HCT116 (cell line): ENCODE measurements at regions not wholly inside any gene's neighbourhood (a gene's known extent, or its start where the extent isn't known, plus 50 kb on each side); places are given as distances from the start of the nearest gene placed in this dataset.

Source experiments
- ATAC-seq: fragments of 200-7000 bp; cut with Tn5 transposase; 2 replicates; pipeline ENCODE4 v1.9.1; 2020; ENCODE audit warnings: mild to moderate bottlenecking, moderate library complexity
- BruUV-seq: library from RNA; stranded (reverse); fragments of 400-500 nt; replicated peaks from 2 replicates; lab custom pipeline; 2021; lab: Mats Ljungman, UMichigan
- CTCF ChIA-PET: fragments of 300-600 bp; sonication (Branson Sonifier 250); formaldehyde crosslinking; loops from one replicate; lab custom pipeline; 2021; ENCODE audit warnings: antibody characterized with exemption; lab: Charles Lee
- POLR2A ChIA-PET: fragments of 300-600, 350-600 bp; sonication (Branson Sonifier 250); formaldehyde crosslinking; loops from one replicate; lab custom pipeline; 2021; ENCODE audit warnings: antibody characterized with exemption; lab: Charles Lee
- RAD21 ChIA-PET, 2 experiments: fragments of 300-600 bp; sonication (Branson Sonifier 250); formaldehyde crosslinking; loops; one replicate each; lab custom pipeline; 2023; ENCODE audit warnings: low total read pairs in 2 of 2; ENCODE audit not compliant: uncharacterized antibody in 2 of 2, unreplicated experiment in 2 of 2, low non-redundant PET in 1 of 2; lab: Charles Lee
- DNase-seq: peaks from one replicate; pipeline ENCODE4 v3.0.0-alpha.2; 2010; ENCODE audit warnings: low read depth, low spot score
- H2AFZ ChIP-seq: fragments of 200-600 bp; shearing (Covaris generic), sonication (generic); 2 replicates; pipeline ENCODE4 v1.6.1; 2017; ENCODE audit warnings: low read depth, mixed run types, mixed read lengths, antibody characterized with exemption, low read length; ENCODE audit not compliant: poor library complexity, severe bottlenecking
- H3K27ac ChIP-seq: 2 replicates; pipeline ENCODE4 v1.5.1; 2012; ENCODE audit warnings: low read depth, low read length
- H3K27me3 ChIP-seq: fragments of 200-600 bp; sonication (generic); 2 replicates; pipeline ENCODE4 v1.6.1; 2016; ENCODE audit warnings: mixed run types, low read length, mixed read lengths; ENCODE audit not compliant: insufficient read depth
- H3K36me3 ChIP-seq, 2 experiments: fragments of 200-500 bp in 1 of 2; fragments of 200-600 bp in 1 of 2; sonication (Bioruptor generic) in 1 of 2; sonication (generic) in 1 of 2; 2 replicates each; pipeline versions ENCODE4 v1.5.1 to v1.6.1; 2014 to 2016; ENCODE audit warnings: low read length in 2 of 2, inconsistent platforms in 1 of 2, mixed read lengths in 1 of 2, mixed run types in 1 of 2; ENCODE audit not compliant: insufficient read depth in 2 of 2, control insufficient read depth in 1 of 2
- H3K4me1 ChIP-seq, 2 experiments: fragments of 200-600 bp in 1 of 2; sonication (generic) in 1 of 2; 2 replicates each; pipeline versions ENCODE4 v1.5.1 to v1.6.1; 2012 to 2017; ENCODE audit warnings: low read length in 2 of 2, inconsistent platforms in 1 of 2, mild to moderate bottlenecking in 1 of 2, mixed read lengths in 1 of 2, mixed run types in 1 of 2, moderate library complexity in 1 of 2; ENCODE audit not compliant: insufficient read depth in 2 of 2, control insufficient read depth in 1 of 2
- H3K4me2 ChIP-seq: fragments of 200-600 bp; sonication (generic); 2 replicates; pipeline ENCODE4 v1.6.1; 2017; ENCODE audit warnings: mixed run types, low read length, mixed read lengths
- H3K4me3 ChIP-seq, 2 experiments: fragments of 200-600 bp in 1 of 2; sonication (generic) in 1 of 2; replicated peaks in 1 of 2; 2 replicates each; pipeline ENCODE4 v1.5.1; 2011 to 2016; ENCODE audit warnings: low read length in 2 of 2, control low read depth in 1 of 2, low read depth in 1 of 2, mild to moderate bottlenecking in 1 of 2, mixed read lengths in 1 of 2, mixed run types in 1 of 2
- H3K79me2 ChIP-seq: fragments of 200-600 bp; sonication (generic); 2 replicates; pipeline ENCODE4 v1.6.1; 2017; ENCODE audit warnings: mild to moderate bottlenecking, mixed run types, low read length, moderate library complexity, mixed read lengths; ENCODE audit not compliant: insufficient read depth
- H3K9ac ChIP-seq: fragments of 200-600 bp; sonication (generic); 2 replicates; pipeline ENCODE4 v1.6.1; 2016; ENCODE audit warnings: low read length, mixed read lengths
- H3K9me2 ChIP-seq: fragments of 200-600 bp; sonication (generic), shearing (Covaris generic); 2 replicates; pipeline ENCODE4 v1.6.1; 2017; ENCODE audit warnings: mixed run types, mild to moderate bottlenecking, moderate library complexity; ENCODE audit not compliant: insufficient read depth
- H3K9me3 ChIP-seq, 2 experiments: fragments of 200-500 bp in 1 of 2; fragments of 200-600 bp in 1 of 2; sonication (Bioruptor generic) in 1 of 2; sonication (generic) in 1 of 2; 2 replicates each; pipeline ENCODE4 v1.6.1; 2014 to 2017; ENCODE audit warnings: low read length in 2 of 2, mixed read lengths in 2 of 2, inconsistent platforms in 1 of 2, low read depth in 1 of 2, mild to moderate bottlenecking in 1 of 2, mixed run types in 1 of 2, moderate library complexity in 1 of 2; ENCODE audit not compliant: control insufficient read depth in 1 of 2, insufficient read depth in 1 of 2
- H4K20me1 ChIP-seq: fragments of 200-600 bp; sonication (generic), shearing (Covaris generic); 2 replicates; pipeline ENCODE4 v1.6.1; 2017; ENCODE audit warnings: mixed run types, mild to moderate bottlenecking, moderate library complexity; ENCODE audit not compliant: insufficient read depth
- CBX3 ChIP-seq: IDR thresholded peaks from 2 replicates; pipeline ENCODE4 v1.6.1; 2012; ENCODE audit warnings: low read depth
- CEBPB ChIP-seq: IDR thresholded peaks from 2 replicates; pipeline ENCODE4 v1.6.1; 2012; ENCODE audit warnings: low read depth
- EGR1 ChIP-seq: IDR thresholded peaks from 2 replicates; pipeline ENCODE4 v1.6.1; 2012; ENCODE audit warnings: low read depth
- ELF1 ChIP-seq: IDR thresholded peaks from 2 replicates; pipeline ENCODE4 v1.6.1; 2012; ENCODE audit warnings: low read depth, borderline replicate concordance
- EZH2 ChIP-seq: fragments of 200-600 bp; sonication (generic); IDR thresholded peaks from 2 replicates; pipeline ENCODE4 v1.6.1; 2017; ENCODE audit warnings: antibody characterized with exemption, mixed run types
- FOSL1 ChIP-seq: IDR thresholded peaks from 2 replicates; pipeline ENCODE4 v1.6.1; 2012; ENCODE audit warnings: low read depth
- JUND ChIP-seq: IDR thresholded peaks from 2 replicates; pipeline ENCODE4 v1.6.1; 2012
- MAX ChIP-seq: IDR thresholded peaks from 2 replicates; pipeline ENCODE4 v1.6.1; 2012
- POLR2AphosphoS5 ChIP-seq: IDR thresholded peaks from 2 replicates; pipeline ENCODE4 v1.6.1; 2011; ENCODE audit warnings: mild to moderate bottlenecking, low read depth, low read length, moderate library complexity
- RAD21 ChIP-seq: IDR thresholded peaks from 2 replicates; pipeline ENCODE4 v1.6.1; 2012; ENCODE audit warnings: low read depth, mild to moderate bottlenecking
- SIN3A ChIP-seq: IDR thresholded peaks from 2 replicates; pipeline ENCODE4 v1.6.1; 2012; ENCODE audit warnings: low read depth
- SP1 ChIP-seq: IDR thresholded peaks from 2 replicates; pipeline ENCODE4 v1.6.1; 2012; ENCODE audit warnings: low read depth
- SRF ChIP-seq: IDR thresholded peaks from 2 replicates; pipeline ENCODE4 v1.6.1; 2012; ENCODE audit warnings: low read depth
- ZFX ChIP-seq: fragments of 450-650 bp; IDR thresholded peaks from 2 replicates; pipeline ENCODE4 v1.6.1; 2017
- intact Hi-C: fragments of 100-400 bp; cut with micrococcal nuclease; formaldehyde crosslinking; loops from 2 replicates; pipeline ENCODE4 v1.10.0; 2022
- TF ChIP-seq, protein P1 (sequence below), 3 experiments: fragments of 200-600 bp in 1 of 3; sonication (generic) in 1 of 3; IDR thresholded peaks in 2 of 3; conservative IDR thresholded peaks in 1 of 3; 2 replicates each; pipeline ENCODE4 v1.5.1; 2012 to 2017; ENCODE audit warnings: low read depth in 2 of 3, low read length in 2 of 3, antibody characterized with exemption in 1 of 3, borderline replicate concordance in 1 of 3, control low read depth in 1 of 3, mild to moderate bottlenecking in 1 of 3, mixed read lengths in 1 of 3, mixed run types in 1 of 3, moderate library complexity in 1 of 3; ENCODE audit not compliant: insufficient read depth in 1 of 3
- TF ChIP-seq, protein P2 (sequence below): IDR thresholded peaks from 2 replicates; pipeline ENCODE4 v1.6.1; 2012
- TF ChIP-seq, protein P3 (sequence below): IDR thresholded peaks from 2 replicates; pipeline ENCODE4 v1.6.1; 2012; ENCODE audit warnings: low read depth

DNA sequence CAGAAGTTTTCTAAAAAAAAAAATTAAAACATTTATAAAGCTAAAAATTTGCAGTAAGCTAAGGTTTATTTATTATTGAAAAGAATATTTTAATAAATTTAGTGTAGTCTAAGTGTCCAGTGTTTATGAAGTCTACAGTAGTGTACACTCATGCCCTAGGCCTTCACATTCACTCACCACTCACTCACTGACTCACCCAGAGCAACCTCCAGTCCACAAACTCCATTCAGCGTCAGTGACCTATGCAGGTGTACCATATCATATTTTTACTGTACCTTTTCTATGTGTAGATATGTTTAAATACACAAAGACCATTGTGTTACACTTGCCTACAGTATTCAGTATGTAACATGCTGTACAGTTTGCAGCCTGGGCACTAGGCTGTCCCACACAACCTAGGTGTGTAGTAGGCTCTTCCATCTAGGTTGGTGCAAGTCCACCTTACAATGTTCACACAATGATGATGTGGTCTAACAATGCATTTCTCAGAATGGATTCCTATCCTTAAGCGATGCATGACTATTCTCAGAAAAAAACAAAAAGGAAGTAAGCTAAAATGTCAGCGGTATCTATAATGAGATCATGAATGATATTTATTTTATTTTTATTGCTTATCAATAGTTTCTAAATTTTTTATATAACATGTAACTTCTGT is 336.7 kb downstream of the AGTPBP1 start:
- no peak overlapping the region for H3K27ac ChIP-seq
- RAD21 ChIA-PET, result no interaction called here
- no peak overlapping the region for H2AFZ ChIP-seq
- no peak overlapping the region for H3K9ac ChIP-seq
- TF ChIP-seq, protein P1, sequence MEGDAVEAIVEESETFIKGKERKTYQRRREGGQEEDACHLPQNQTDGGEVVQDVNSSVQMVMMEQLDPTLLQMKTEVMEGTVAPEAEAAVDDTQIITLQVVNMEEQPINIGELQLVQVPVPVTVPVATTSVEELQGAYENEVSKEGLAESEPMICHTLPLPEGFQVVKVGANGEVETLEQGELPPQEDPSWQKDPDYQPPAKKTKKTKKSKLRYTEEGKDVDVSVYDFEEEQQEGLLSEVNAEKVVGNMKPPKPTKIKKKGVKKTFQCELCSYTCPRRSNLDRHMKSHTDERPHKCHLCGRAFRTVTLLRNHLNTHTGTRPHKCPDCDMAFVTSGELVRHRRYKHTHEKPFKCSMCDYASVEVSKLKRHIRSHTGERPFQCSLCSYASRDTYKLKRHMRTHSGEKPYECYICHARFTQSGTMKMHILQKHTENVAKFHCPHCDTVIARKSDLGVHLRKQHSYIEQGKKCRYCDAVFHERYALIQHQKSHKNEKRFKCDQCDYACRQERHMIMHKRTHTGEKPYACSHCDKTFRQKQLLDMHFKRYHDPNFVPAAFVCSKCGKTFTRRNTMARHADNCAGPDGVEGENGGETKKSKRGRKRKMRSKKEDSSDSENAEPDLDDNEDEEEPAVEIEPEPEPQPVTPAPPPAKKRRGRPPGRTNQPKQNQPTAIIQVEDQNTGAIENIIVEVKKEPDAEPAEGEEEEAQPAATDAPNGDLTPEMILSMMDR (IDR thresholded peaks at IDR 0.05 in 2 of 3, conservative IDR thresholded peaks at IDR 0.05 in 1 of 3; ENCODE audit: borderline replicate concordance in 1 of 3, insufficient read depth in 1 of 3, low read depth in 2 of 3, low read length in 2 of 3), result no peak
- TF ChIP-seq FOSL1, result no peak
- H3K36me3 ChIP-seq, result no peaks in the 10 kb centered on the region
- no peaks in the 10 kb centered on the region for H3K79me2 ChIP-seq
- ATAC-seq (no peak), DNase-seq (no peak)
- H3K9me3 ChIP-seq, result no peaks in the 10 kb centered on the region
- peaks cover 0 to 7% of the 10 kb centered on the region in 2 experiments; a peak in 1 of 4 replicates for H3K4me1 ChIP-seq
- intact Hi-C loops, result no loop called here
- H3K4me3 ChIP-seq, result no peak overlapping the region
- H3K4me2 ChIP-seq, result no peak overlapping the region
- POLR2A ChIA-PET, result no interaction called here
- BruUV-seq, result no TSS peak
- CTCF ChIA-PET, result no interaction called here
- peaks cover 21% of the 10 kb centered on the region for H3K27me3 ChIP-seq
- H3K9me2 ChIP-seq, result no peaks in the 10 kb centered on the region
- no peaks in the 10 kb centered on the region for H4K20me1 ChIP-seq

DNA sequence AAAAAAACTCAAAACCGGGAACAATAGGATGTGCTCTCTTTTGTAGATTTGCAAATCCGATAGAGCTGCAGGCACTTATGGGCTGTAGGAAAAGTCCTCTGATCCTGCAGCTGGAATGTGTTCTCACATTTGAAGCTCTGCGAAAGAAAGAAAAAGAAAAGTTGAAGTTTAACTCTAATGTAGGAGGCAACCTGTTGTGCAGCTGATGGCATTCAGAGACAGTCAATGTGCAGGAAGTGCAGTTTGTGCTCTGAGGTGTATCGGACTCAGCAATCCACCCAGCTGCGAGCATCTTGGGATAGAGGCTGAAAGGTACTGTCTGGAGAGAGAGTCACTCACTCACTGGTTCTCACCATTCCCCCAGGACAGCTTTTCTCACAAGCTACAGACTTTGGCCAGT is 339.2 kb downstream of the AGTPBP1 start:
- no peak overlapping the region for H3K4me3 ChIP-seq
- no peaks in the 10 kb centered on the region for H3K9me3 ChIP-seq
- POLR2A ChIA-PET, result no interaction called here
- H3K4me2 ChIP-seq, result no peak overlapping the region
- peaks cover 24% of the 10 kb centered on the region for H3K27me3 ChIP-seq
- no TSS peak for BruUV-seq
- H3K9me2 ChIP-seq, result no peaks in the 10 kb centered on the region
- DNase-seq (no peak), ATAC-seq (no peak)
- H4K20me1 ChIP-seq, result no peaks in the 10 kb centered on the region
- H3K4me1 ChIP-seq, result peaks cover 0 to 7% of the 10 kb centered on the region in 2 experiments; a peak in 1 of 4 replicates
- H3K79me2 ChIP-seq, result no peaks in the 10 kb centered on the region
- intact Hi-C loops, result no loop called here
- RAD21 ChIA-PET, result no interaction called here
- no peak overlapping the region for H3K27ac ChIP-seq
- H2AFZ ChIP-seq, result no peak overlapping the region
- H3K9ac ChIP-seq, result no peak overlapping the region
- CTCF ChIA-PET, result no interaction called here
- H3K36me3 ChIP-seq, result no peaks in the 10 kb centered on the region
- TF ChIP-seq CBX3 (no peak), POLR2AphosphoS5 (no peak), RAD21 (no peak), SP1 (no peak), EGR1 (no peak), EZH2 (no peak), SIN3A (no peak), MAX (no peak), ELF1 (no peak), ZFX (no peak), SRF (no peak), CEBPB (no peak), JUND (no peak)
- TF ChIP-seq, protein P2, sequence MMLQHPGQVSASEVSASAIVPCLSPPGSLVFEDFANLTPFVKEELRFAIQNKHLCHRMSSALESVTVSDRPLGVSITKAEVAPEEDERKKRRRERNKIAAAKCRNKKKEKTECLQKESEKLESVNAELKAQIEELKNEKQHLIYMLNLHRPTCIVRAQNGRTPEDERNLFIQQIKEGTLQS, result no peak
- TF ChIP-seq, protein P3, sequence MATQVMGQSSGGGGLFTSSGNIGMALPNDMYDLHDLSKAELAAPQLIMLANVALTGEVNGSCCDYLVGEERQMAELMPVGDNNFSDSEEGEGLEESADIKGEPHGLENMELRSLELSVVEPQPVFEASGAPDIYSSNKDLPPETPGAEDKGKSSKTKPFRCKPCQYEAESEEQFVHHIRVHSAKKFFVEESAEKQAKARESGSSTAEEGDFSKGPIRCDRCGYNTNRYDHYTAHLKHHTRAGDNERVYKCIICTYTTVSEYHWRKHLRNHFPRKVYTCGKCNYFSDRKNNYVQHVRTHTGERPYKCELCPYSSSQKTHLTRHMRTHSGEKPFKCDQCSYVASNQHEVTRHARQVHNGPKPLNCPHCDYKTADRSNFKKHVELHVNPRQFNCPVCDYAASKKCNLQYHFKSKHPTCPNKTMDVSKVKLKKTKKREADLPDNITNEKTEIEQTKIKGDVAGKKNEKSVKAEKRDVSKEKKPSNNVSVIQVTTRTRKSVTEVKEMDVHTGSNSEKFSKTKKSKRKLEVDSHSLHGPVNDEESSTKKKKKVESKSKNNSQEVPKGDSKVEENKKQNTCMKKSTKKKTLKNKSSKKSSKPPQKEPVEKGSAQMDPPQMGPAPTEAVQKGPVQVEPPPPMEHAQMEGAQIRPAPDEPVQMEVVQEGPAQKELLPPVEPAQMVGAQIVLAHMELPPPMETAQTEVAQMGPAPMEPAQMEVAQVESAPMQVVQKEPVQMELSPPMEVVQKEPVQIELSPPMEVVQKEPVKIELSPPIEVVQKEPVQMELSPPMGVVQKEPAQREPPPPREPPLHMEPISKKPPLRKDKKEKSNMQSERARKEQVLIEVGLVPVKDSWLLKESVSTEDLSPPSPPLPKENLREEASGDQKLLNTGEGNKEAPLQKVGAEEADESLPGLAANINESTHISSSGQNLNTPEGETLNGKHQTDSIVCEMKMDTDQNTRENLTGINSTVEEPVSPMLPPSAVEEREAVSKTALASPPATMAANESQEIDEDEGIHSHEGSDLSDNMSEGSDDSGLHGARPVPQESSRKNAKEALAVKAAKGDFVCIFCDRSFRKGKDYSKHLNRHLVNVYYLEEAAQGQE, result no peak
